GM12873 (cell line): ENCODE measurements at regions not wholly inside any gene's neighbourhood (a gene's known extent, or its start where the extent isn't known, plus 50 kb on each side); places are given as distances from the start of the nearest gene placed in this dataset.

Source experiments
- CTCF ChIP-seq: IDR thresholded peaks from 2 replicates; pipeline ENCODE4 v1.5.1; 2012; ENCODE audit warnings: low read depth, mild to moderate bottlenecking, moderate library complexity, low read length, control low read depth; ENCODE audit not compliant: insufficient read depth; ENCODE audit errors: missing control alignments

GRCh38 chr10:131587976-131588680, 276.6 kb upstream of the TCERG1L start:
- TF ChIP-seq CTCF, result no peak

GRCh38 chr10:131588704-131589220, 277.2 kb upstream of the TCERG1L start:
- TF ChIP-seq CTCF, result no peak

- no peak for TF ChIP-seq CTCF
Observed at GRCh38 chr10:131590567-131590966, 279.0 kb upstream of the TCERG1L start.

GRCh38 chr10:131591936-131592335, 280.4 kb upstream of the TCERG1L start:
- TF ChIP-seq CTCF, result no peak

- no peak for TF ChIP-seq CTCF
Observed at GRCh38 chr10:131609176-131609575, 291.6 kb upstream of the PPP2R2D start.

GRCh38 chr10:131615150-131615549, 285.7 kb upstream of the PPP2R2D start:
- TF ChIP-seq CTCF, result no peak

GRCh38 chr10:131616040-131616439, 284.8 kb upstream of the PPP2R2D start:
- TF ChIP-seq CTCF, result no peak
